ENCODE measurements at regions not wholly inside any gene's neighbourhood (a gene's known extent, or its start where the extent isn't known, plus 50 kb on each side); places are given as distances from the start of the nearest gene placed in this dataset.
A peak's percentile ranks its signal among the peaks of the same experiment; 100 is the strongest.

DNA sequence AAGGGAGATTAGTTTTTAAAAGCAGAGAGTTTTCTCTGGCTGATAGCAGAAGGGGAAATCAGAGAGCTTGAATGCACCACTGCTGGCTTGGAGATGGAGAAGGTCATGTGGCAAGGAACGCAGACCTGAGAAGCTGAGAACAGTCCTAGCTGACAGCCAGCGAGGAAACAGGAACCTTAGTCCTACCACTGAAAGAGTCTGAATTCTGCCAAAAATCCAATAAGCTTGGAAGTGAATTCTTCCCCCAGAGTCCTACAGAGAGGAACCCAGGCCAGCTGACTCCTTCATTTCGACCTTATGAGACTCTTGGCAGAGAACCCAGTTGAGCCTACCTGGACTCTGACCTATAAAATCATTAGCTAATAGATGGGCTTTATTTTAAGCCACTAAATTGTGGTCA is 371.9 kb upstream of the TNP1 start:
- Mint-ChIP-seq H3K36me3 (ENCODE audit: low read depth) (no peaks in the 10 kb centered on the region), H3K9me3 (peaks cover 4% of the 10 kb centered on the region), H3K27ac (no peak overlapping the region), H3K27me3 (peaks cover 13% of the 10 kb centered on the region), H3K4me3 (no peak overlapping the region), H3K4me1 (no peaks in the 10 kb centered on the region)
- no peak for ATAC-seq (replicated peaks)

DNA sequence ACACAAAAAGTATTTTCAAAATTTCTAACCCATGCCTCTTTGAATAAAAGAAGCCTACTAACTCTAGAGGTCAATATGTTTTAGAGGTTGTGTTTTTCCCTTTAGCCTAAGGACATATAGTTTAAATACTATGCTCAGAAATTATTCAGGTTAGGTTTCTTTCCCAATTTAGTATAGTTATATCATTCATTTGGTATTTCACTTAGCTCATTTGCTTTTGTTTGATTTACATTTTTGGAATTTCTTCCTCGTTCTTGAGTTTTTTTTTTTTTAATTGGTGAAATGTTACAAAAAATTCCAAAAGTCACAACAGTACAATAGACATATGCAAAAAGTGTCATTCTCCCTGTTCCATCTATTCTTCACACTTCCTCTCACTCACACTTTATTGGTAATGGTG is 371.3 kb upstream of the TNP1 start:
- Mint-ChIP-seq H3K4me3 (no peak overlapping the region), H3K27me3 (peaks cover 8% of the 10 kb centered on the region), H3K27ac (no peak overlapping the region), H3K36me3 (ENCODE audit: low read depth) (no peaks in the 10 kb centered on the region), H3K9me3 (no peaks in the 10 kb centered on the region), H3K4me1 (no peaks in the 10 kb centered on the region)
- ATAC-seq (replicated peaks) = no peak

DNA sequence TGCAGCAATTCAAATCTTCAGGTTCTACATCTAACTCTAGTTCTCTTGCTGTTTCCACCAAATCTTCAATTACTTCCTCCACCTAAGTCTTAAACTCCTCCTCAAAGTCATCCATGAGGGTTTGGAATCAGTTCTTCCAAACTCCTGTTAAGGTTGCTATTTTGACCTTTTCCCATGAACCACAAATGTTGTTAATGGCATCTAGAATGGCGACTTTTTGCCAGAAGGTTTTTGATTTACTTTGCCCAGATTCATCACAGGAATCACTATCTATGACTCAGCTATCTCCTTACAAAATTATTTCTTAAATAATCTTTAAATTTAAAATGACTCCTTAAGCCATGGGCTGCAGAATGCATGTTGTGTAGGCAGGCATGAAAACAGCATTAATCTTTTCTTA is 368.9 kb upstream of the TNP1 start:
- Mint-ChIP-seq H3K27ac (no peak overlapping the region), H3K9me3 (no peaks in the 10 kb centered on the region), H3K36me3 (ENCODE audit: low read depth) (no peaks in the 10 kb centered on the region), H3K4me1 (peaks cover 2% of the 10 kb centered on the region), H3K4me3 (no peak overlapping the region), H3K27me3 (no peaks in the 10 kb centered on the region)
- ATAC-seq (replicated peaks) = no peak

DNA sequence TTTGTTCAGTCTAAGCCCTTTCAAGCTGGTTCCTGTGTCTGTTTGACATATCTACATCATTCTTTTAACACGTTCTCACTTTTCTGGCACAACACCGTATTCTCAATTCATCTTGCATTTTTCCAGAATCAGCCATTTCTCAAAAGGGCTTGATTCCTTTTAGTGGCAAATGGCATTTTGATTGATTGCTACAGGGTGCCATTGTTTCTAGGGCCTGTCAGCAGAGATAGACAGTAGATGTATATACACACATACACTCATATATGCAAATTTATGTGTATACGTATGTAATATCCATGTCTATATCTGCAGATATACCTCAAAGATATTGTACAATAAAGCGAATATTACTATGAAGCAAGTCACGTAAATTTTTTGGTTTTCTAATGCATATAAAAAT is 367.9 kb upstream of the TNP1 start:
- no peak overlapping the region for H3K27ac Mint-ChIP-seq
- H3K4me3 Mint-ChIP-seq = no peak overlapping the region
- peaks cover 6% of the 10 kb centered on the region for H3K4me1 Mint-ChIP-seq
- no peaks in the 10 kb centered on the region for H3K36me3 Mint-ChIP-seq (ENCODE audit: low read depth)
- ATAC-seq (replicated peaks) = no peak
- no peaks in the 10 kb centered on the region for H3K9me3 Mint-ChIP-seq
- no peaks in the 10 kb centered on the region for H3K27me3 Mint-ChIP-seq

- Mint-ChIP-seq H3K27ac (no peak overlapping the region), H3K27me3 (no peaks in the 10 kb centered on the region), H3K4me3 (no peak overlapping the region), H3K4me1 (peaks cover 12% of the 10 kb centered on the region), H3K36me3 (ENCODE audit: low read depth) (no peaks in the 10 kb centered on the region), H3K9me3 (no peaks in the 10 kb centered on the region)
- ATAC-seq (replicated peaks) = no peak
Observed at GRCh38 chr2:217225596-217225995, 365.7 kb upstream of the TNP1 start.

DNA sequence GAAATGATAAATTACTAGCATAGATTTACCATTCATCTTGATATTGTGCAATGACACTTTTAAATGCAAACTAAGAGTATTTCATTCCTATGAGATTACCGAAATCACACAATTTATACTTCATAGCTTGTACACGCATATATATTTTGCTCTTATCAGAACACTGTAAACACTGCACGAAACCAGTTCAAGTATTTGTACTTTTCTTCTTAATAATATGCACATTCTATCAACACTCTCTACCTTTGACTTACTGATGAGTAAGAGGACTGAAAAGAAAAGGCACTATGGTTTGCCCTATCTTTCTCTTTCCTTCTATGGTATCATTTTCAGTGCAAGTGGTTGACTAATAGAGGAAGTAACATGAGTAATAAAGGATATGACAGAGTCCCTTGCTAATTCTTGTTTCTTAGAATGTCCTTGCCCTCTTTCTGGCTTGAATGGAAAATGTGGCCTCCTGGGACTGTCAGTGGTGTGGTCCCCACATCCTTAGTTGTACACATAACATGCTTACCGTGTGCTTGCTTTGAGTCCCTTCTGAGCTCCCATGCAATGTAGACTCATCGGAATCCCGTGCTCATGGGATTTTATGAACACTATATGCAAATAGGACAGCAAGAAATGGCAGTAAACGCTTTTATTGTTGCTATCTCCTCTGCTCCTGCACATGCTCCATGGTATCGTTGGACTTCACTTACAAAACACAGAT is 363.5 kb upstream of the TNP1 start:
- Mint-ChIP-seq H3K36me3 (ENCODE audit: low read depth) (no peaks in the 10 kb centered on the region), H3K4me1 (peaks cover 12% of the 10 kb centered on the region), H3K4me3 (peak overlapping the region; percentile 32), H3K9me3 (no peaks in the 10 kb centered on the region), H3K27ac (peak overlapping the region; percentile 70), H3K27me3 (peaks cover 5% of the 10 kb centered on the region)
- peak; percentile 96 for ATAC-seq (replicated peaks)

- no peak for ATAC-seq (replicated peaks)
- no peaks in the 10 kb centered on the region for H3K36me3 Mint-ChIP-seq (ENCODE audit: low read depth)
- H3K4me3 Mint-ChIP-seq = peak overlapping the region; percentile 32
- peak overlapping the region; percentile 70 for H3K27ac Mint-ChIP-seq
- H3K4me1 Mint-ChIP-seq = peaks cover 12% of the 10 kb centered on the region
- no peaks in the 10 kb centered on the region for H3K9me3 Mint-ChIP-seq
- peaks cover 5% of the 10 kb centered on the region for H3K27me3 Mint-ChIP-seq
Observed at GRCh38 chr2:217222309-217222910, 362.5 kb upstream of the TNP1 start.

- no peak for ATAC-seq (replicated peaks)
- H3K4me1 Mint-ChIP-seq = peaks cover 12% of the 10 kb centered on the region
- no peak overlapping the region for H3K4me3 Mint-ChIP-seq
- no peak overlapping the region for H3K27ac Mint-ChIP-seq
- H3K36me3 Mint-ChIP-seq (ENCODE audit: low read depth) = no peaks in the 10 kb centered on the region
- no peaks in the 10 kb centered on the region for H3K9me3 Mint-ChIP-seq
- H3K27me3 Mint-ChIP-seq = peaks cover 5% of the 10 kb centered on the region
Observed at GRCh38 chr2:217220228-217221013, 360.6 kb upstream of the TNP1 start.

DNA sequence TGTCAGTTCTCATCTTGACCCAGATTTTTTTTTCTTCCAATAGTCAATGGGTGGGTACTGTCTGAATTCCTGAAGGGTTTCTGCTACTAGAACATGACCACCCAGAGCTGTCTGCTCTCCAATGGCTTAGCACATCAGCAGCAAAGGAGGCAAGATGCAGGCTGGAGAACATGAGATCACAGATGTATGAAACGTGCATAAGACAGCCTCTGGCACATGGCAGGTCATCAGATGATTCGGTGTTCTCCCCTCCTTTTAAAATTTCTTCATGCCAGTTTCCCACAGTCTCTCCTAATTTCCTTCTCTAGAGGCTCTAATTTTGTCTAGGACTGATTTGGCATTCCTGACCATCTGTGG is 359.3 kb upstream of the TNP1 start:
- no peak overlapping the region for H3K27ac Mint-ChIP-seq
- H3K27me3 Mint-ChIP-seq = peaks cover 5% of the 10 kb centered on the region
- ATAC-seq (replicated peaks) = no peak

GRCh38 chr2:217218269-217219163 is 358.7 kb upstream of the TNP1 start:
- ATAC-seq (replicated peaks) = peak; percentile 18
- Mint-ChIP-seq H3K4me3 (no peak overlapping the region), H3K9me3 (no peaks in the 10 kb centered on the region), H3K36me3 (ENCODE audit: low read depth) (no peaks in the 10 kb centered on the region), H3K27me3 (peaks cover 5% of the 10 kb centered on the region), H3K27ac (no peak overlapping the region), H3K4me1 (peaks cover 8% of the 10 kb centered on the region)

More for the DNA sequence above, 359.3 kb upstream of the TNP1 start:
- Mint-ChIP-seq H3K4me1 (peaks cover 12% of the 10 kb centered on the region), H3K9me3 (no peaks in the 10 kb centered on the region), H3K36me3 (ENCODE audit: low read depth) (no peaks in the 10 kb centered on the region), H3K4me3 (no peak overlapping the region)

DNA sequence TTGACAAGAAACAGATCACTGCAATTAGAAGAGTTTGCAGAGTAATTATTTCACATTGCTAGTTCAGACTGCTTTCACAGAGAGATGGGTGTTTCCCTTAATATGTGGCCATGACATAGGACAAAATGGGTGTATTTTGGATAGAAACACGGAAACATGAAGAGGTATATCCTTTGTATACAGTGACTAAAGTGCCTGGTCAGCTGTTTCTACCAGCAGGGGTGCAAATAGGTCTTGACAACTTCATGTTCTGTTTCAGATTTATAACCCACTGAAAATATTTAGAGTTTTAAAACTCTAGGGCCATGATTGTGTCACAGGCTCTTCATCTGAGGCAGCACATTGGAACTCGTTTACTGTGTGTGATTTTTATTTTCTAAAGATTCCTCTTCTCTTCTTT is 357.1 kb upstream of the TNP1 start:
- Mint-ChIP-seq H3K36me3 (ENCODE audit: low read depth) (no peaks in the 10 kb centered on the region), H3K9me3 (no peaks in the 10 kb centered on the region), H3K4me3 (no peak overlapping the region), H3K4me1 (no peaks in the 10 kb centered on the region), H3K27ac (no peak overlapping the region), H3K27me3 (peaks cover 7% of the 10 kb centered on the region)
- ATAC-seq (replicated peaks) = no peak

DNA sequence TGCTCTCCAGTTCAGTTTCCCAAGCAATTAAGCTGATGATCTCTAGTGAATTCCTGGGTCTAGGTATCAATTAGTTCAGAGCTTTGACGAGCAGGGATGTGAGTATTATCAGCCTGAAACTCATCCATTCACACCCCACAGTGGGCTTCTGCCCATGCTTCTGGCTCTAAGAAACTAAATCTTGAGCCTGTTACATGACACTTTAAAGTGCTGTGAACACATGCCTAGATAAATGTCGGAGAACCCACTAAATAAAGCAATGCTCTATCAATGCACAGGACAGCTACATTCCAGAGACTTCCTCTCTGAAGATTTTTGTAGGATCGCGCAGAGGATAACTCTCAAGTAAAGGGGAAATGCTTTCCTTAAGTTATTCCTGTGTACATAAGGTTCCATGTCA is 356.5 kb upstream of the TNP1 start:
- H3K27ac Mint-ChIP-seq = no peak overlapping the region
- H3K9me3 Mint-ChIP-seq = no peaks in the 10 kb centered on the region
- no peak overlapping the region for H3K4me3 Mint-ChIP-seq
- no peaks in the 10 kb centered on the region for H3K4me1 Mint-ChIP-seq
- ATAC-seq (replicated peaks) = no peak
- peaks cover 7% of the 10 kb centered on the region for H3K27me3 Mint-ChIP-seq
- no peaks in the 10 kb centered on the region for H3K36me3 Mint-ChIP-seq (ENCODE audit: low read depth)

DNA sequence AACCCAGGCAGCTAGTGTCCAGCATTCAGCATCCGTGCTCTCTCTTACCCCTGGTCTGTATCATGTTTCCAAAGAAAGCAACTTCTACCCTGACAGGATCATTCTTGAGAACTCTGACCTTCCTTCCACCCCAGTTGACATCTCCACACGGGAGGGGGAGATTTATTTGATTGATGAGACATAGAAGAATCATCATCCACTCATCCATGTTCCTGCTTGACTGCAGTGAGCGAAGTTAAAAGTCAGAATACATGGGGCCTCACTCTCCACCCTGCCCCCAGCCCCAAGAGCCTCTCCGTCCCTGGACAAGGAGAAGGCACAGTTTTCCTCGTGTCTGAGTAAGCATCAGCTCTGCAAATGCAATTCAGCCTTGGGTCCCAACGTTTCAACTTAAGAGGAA is 356.0 kb upstream of the TNP1 start:
- H3K4me1 Mint-ChIP-seq = no peaks in the 10 kb centered on the region
- ATAC-seq (replicated peaks) = no peak

DNA sequence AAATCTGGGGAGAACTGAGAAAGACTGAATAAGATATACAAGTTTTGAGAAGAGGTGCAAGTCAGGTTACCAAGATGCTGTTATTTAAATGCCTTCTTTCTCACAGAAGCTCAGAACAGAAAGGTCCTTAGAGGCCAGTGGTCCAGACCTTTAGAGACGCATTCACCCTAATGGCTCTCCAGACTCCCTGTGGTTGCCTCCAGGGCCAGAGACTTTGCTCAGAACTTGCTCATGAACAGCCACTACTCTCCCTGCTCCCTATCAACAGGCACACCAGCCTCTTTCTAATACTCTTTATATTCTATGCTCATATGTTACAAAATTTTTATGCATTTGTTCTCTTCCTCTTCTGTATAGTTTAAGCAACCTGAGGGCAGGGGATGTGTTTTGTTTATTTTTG is 349.0 kb upstream of the TNP1 start:
- Mint-ChIP-seq H3K9me3 (no peaks in the 10 kb centered on the region), H3K27me3 (peaks cover 34% of the 10 kb centered on the region), H3K36me3 (ENCODE audit: low read depth) (no peaks in the 10 kb centered on the region), H3K4me3 (no peak overlapping the region), H3K27ac (no peak overlapping the region), H3K4me1 (no peaks in the 10 kb centered on the region)
- no peak for ATAC-seq (replicated peaks)

More for the DNA sequence above, 356.0 kb upstream of the TNP1 start:
- Mint-ChIP-seq H3K4me3 (no peak overlapping the region), H3K27ac (no peak overlapping the region), H3K36me3 (ENCODE audit: low read depth) (no peaks in the 10 kb centered on the region), H3K9me3 (no peaks in the 10 kb centered on the region), H3K27me3 (peaks cover 12% of the 10 kb centered on the region)

All from activated T-helper 17 cell treated with anti-CD3 and anti-CD28 coated beads, Interleukin-2, amount 50 U/mL, for 72 hours (primary cell).